Thymus (tissue), 11 donors: ENCODE measurements at regions not wholly inside any gene's neighbourhood (a gene's known extent, or its start where the extent isn't known, plus 50 kb on each side); places are given as distances from the start of the nearest gene placed in this dataset.

Source experiments
- DNase-seq, 9 donors: peaks; one replicate each; pipeline ENCODE4 v3.0.0-alpha.2; 2013; ENCODE audit warnings: low spot score in 9 of 9, low read depth in 6 of 9, missing footprints in 1 of 9
- H3K27ac ChIP-seq, 2 donors: one replicate each; pipeline ENCODE4 v1.5.1; 2013; ENCODE audit warnings: control low read depth in 1 of 2, low read depth in 1 of 2, low read length in 1 of 2, mild to moderate bottlenecking in 1 of 2, moderate library complexity in 1 of 2
- H3K27me3 ChIP-seq, 2 donors: one replicate each; pipeline ENCODE4 v1.5.1; 2013; ENCODE audit warnings: low read length in 1 of 2; ENCODE audit not compliant: control insufficient read depth in 2 of 2, insufficient read depth in 1 of 2
- H3K36me3 ChIP-seq, 2 donors: one replicate each; pipeline ENCODE4 v1.5.1; 2013; ENCODE audit warnings: low read length in 1 of 2, mild to moderate bottlenecking in 1 of 2, moderate library complexity in 1 of 2; ENCODE audit not compliant: control insufficient read depth in 2 of 2, insufficient read depth in 2 of 2
- H3K4me1 ChIP-seq, 2 donors: one replicate each; pipeline ENCODE4 v1.5.1; 2013; ENCODE audit warnings: low read length in 2 of 2; ENCODE audit not compliant: control insufficient read depth in 2 of 2, insufficient read depth in 2 of 2
- H3K4me3 ChIP-seq, 2 donors: one replicate each; pipeline ENCODE4 v1.5.1; 2013; ENCODE audit warnings: low read length in 2 of 2, control low read depth in 1 of 2, mild to moderate bottlenecking in 1 of 2
- H3K9me3 ChIP-seq, 2 donors: one replicate each; pipeline ENCODE4 v1.5.1; 2013; ENCODE audit warnings: low read length in 1 of 2, mild to moderate bottlenecking in 1 of 2; ENCODE audit not compliant: control insufficient read depth in 2 of 2, insufficient read depth in 1 of 2
- WGBS: extraction: QIAGEN DNeasy Blood & Tissue Kit; methylation state at CpG from one replicate; pipeline ENCODE4 v1.1.7; 2013; 5-methylcytosine and 5-hydroxymethylcytosine counted together
- donor health status: healthy.

DNA sequence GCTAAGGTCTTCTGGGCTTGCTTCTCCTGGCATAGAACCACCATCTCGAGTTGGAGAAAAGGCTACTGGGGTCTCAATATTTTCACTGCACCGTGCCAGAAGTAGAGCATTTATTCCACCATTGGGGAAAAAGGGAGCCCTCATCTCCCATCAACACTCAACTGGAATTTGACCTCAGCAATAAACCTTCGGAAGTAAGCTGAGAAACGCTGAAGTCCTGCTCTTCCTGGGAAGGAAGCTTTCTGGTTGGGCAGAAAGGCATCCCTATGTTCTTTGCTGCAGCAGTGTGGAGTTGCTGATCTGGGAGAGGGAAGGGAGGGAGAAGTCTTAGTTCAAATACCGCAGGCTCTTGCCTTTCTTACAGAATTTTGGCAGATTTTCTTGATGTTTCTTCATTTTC, 368.8 kb downstream of the NUP35 start:
- 78% methylated on average over 5 of the region's 5 CpGs for WGBS
- Histone ChIP-seq H3K36me3 (no peaks in the 10 kb centered on the region), H3K4me3 (no peak overlapping the region), H3K9me3 (no peaks in the 10 kb centered on the region), H3K27me3 (no peaks in the 10 kb centered on the region), H3K4me1 (no peaks in the 10 kb centered on the region), H3K27ac (no peak overlapping the region)
- no peak for DNase-seq

DNA sequence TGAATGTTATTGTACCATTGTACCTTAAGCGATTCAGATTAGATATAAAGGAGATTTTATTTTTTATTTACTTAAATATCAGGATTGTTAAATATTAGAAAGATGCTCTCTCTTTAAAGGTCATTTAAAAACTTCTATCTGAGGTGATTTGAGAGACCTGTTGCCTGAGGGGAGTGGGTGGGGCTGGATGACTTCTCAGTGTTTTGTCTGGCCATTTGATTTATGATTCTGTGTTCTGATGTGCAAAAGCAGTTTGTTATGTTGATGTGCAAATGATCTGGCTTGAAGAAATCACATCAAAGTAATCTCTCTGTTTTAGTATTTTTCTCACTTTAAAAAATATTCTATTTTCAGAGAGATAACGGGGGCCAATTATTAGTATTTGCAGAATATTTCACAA, 370.8 kb downstream of the NUP35 start:
- H3K9me3 ChIP-seq = no peaks in the 10 kb centered on the region
- no peak overlapping the region for H3K27ac ChIP-seq
- 89% methylated on average over 2 of the region's 2 CpGs for WGBS
- H3K4me1 ChIP-seq = no peaks in the 10 kb centered on the region
- H3K4me3 ChIP-seq = no peak overlapping the region
- H3K36me3 ChIP-seq = no peaks in the 10 kb centered on the region
- H3K27me3 ChIP-seq = no peaks in the 10 kb centered on the region
- no peak for DNase-seq

DNA sequence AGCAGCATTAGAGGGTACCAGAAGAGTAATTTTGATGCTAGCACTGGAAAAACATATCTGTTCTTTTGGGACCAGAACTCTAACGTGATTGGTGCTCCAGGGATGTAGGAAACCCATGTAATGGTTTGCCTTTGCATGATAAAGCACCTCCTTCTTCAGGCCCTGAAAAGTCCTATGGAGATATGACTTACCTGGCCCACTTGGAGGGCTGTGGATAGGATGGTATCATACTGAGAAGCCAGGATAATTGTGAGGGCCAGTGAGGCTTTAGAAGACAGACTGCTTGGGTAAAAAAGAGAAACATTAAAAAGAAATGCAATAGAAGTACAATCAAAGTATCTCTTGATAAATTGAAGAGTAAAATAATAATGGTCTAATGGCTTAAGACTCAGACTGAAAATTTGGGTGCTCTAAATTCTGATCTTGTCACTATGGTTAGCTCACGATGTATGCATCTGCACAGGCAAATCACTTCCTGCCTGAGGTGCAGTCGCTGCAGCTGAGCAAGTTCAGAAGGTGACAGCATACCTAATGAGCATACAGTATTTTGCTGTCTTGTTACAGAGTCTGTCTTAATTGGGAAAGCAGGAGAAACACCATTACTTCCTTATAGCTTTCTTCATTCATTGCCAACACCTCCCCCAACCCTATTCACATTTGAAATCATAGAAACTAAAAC, 371.5 kb downstream of the NUP35 start:
- 38% methylated on average over 3 of the region's 3 CpGs for WGBS
- no peak overlapping the region for H3K4me3 ChIP-seq
- no peak for DNase-seq
- H3K27me3 ChIP-seq = no peaks in the 10 kb centered on the region
- H3K4me1 ChIP-seq = no peaks in the 10 kb centered on the region
- no peak overlapping the region for H3K27ac ChIP-seq
- H3K9me3 ChIP-seq = no peaks in the 10 kb centered on the region
- no peaks in the 10 kb centered on the region for H3K36me3 ChIP-seq

DNA sequence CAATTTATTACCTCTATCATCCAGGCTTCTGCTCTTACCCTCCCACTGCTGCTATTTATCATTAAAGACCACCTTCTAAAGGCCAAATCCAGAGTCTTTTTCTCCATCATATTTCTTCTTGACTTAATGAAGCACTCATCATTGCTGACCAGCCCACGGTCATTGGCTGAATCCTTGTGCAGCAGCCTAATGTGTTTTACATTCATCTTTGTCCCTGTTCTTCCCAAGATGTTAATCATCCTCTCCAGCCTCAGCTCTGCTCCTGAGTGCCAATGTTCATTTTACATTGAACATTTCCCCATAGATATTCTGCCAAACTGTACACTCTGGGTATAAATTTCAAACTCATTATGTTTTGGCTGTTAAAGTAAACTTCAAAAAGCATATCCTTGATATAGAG, 373.6 kb downstream of the NUP35 start:
- WGBS = 91% methylated on average over 1 of the region's 1 CpG
- H3K4me3 ChIP-seq = no peak overlapping the region
- no peak overlapping the region for H3K27ac ChIP-seq
- H3K36me3 ChIP-seq = no peaks in the 10 kb centered on the region
- H3K4me1 ChIP-seq = no peaks in the 10 kb centered on the region
- no peaks in the 10 kb centered on the region for H3K9me3 ChIP-seq
- no peak for DNase-seq
- no peaks in the 10 kb centered on the region for H3K27me3 ChIP-seq

DNA sequence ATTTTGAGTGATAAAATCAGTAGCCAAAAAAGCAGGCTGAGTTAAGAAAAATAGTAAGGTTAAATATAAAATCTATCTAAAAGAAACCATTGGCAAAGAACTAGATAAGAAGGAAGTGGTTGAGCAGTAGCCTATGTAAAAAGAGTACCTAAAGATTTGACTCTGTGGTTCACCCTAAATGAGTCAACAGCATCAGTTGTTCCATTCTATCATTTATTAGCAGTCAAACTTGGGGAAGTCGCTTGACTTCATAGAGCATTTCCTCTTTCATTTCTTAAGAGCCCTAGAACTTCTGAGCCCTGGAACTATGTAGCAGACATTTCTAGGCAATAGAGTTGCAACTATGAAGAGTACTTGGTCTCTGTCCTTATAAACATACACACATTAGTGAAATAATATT, 381.7 kb downstream of the NUP35 start:
- no peak for DNase-seq
- Histone ChIP-seq H3K27me3 (no peaks in the 10 kb centered on the region), H3K27ac (no peak overlapping the region), H3K36me3 (no peaks in the 10 kb centered on the region), H3K4me1 (no peaks in the 10 kb centered on the region), H3K4me3 (no peak overlapping the region), H3K9me3 (peaks cover 0 to 12% of the 10 kb centered on the region in 2 donors)
- 87% methylated on average over 1 of the region's 1 CpG for WGBS

DNA sequence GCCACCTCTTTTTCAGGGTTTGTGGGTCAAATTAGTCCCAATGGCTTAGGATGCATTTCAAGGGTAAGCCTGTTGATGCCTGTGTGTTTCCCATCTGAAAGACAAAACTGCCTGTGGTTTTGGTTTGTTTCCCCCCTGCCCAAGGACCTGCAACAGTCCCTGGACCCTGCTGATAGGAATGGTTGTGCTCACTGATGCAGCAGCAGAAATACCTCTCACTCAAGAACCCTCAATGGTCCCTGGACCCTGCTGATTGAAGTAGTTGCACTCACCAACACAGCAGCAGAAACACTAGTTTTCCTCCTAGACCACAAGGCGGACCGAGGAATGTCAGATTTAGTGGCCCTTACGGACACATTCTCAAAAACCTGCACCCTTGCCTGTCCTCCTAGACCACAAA, 386.9 kb downstream of the NUP35 start:
- no peaks in the 10 kb centered on the region for H3K36me3 ChIP-seq
- peaks cover 0 to 16% of the 10 kb centered on the region in 2 donors for H3K9me3 ChIP-seq
- no peak overlapping the region for H3K27ac ChIP-seq
- WGBS = 66% methylated on average over 3 of the region's 3 CpGs
- no peaks in the 10 kb centered on the region for H3K4me1 ChIP-seq
- DNase-seq = no peak
- no peaks in the 10 kb centered on the region for H3K27me3 ChIP-seq
- no peak overlapping the region for H3K4me3 ChIP-seq

DNA sequence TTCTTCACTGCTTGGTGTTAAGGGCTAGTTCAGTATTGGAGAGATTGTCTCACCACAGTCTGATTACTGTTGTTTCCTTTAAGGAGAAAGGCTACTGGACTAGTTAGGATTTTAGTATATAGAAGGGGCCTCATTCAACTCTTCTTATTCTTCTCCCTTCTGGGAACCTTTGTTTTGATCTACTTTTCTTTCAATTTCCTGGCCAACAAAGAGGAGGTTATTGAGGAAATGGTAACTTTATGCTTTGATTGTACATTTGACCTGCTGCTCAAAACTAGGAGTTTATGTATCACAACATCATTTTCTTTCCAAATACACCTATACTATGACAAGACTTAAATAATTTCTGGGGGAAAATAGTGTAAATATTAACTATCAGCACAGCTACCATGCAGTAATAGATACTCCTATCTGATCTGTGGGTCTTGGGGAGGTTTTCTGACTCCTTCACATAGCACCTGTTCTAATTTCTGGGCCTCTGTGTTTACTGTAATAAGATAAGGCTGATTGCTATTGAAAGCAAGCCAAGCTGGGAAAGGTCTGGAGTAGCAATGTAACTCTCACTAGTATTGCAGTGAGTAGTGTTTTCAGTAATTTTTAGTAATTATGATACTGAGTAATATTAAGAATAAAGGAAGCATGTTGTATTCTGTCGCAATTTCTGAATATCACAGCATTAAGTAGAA, 395.3 kb downstream of the NUP35 start:
- Histone ChIP-seq H3K4me3 (no peak overlapping the region), H3K36me3 (no peaks in the 10 kb centered on the region), H3K27ac (no peak overlapping the region), H3K4me1 (no peaks in the 10 kb centered on the region), H3K9me3 (no peaks in the 10 kb centered on the region), H3K27me3 (no peaks in the 10 kb centered on the region)
- DNase-seq = no peak
- 95% methylated on average over 1 of the region's 1 CpG for WGBS

DNA sequence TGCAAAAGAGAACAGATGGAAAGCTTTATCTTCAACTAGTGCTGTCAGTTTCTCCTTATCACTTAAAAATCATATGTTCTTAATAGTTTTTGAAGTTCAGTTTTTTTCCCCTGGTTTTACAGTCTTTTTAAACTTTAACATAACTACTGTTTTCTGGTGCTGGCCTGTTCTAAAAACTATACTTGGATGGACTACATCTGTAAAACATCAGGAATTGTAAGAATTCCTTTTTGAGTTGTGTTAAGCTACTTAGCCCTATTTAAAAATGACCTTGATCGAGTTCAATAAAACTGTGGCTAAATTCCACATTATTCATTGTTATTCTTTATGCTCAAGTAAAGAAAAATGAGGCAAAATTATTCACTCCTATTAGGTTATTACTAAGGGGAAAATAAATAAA, 397.7 kb downstream of the NUP35 start:
- Histone ChIP-seq H3K4me3 (no peak overlapping the region), H3K36me3 (no peaks in the 10 kb centered on the region), H3K27ac (no peak overlapping the region), H3K9me3 (no peaks in the 10 kb centered on the region), H3K27me3 (no peaks in the 10 kb centered on the region), H3K4me1 (no peaks in the 10 kb centered on the region)
- DNase-seq = no peak
- WGBS = 86% methylated on average over 1 of the region's 1 CpG

DNA sequence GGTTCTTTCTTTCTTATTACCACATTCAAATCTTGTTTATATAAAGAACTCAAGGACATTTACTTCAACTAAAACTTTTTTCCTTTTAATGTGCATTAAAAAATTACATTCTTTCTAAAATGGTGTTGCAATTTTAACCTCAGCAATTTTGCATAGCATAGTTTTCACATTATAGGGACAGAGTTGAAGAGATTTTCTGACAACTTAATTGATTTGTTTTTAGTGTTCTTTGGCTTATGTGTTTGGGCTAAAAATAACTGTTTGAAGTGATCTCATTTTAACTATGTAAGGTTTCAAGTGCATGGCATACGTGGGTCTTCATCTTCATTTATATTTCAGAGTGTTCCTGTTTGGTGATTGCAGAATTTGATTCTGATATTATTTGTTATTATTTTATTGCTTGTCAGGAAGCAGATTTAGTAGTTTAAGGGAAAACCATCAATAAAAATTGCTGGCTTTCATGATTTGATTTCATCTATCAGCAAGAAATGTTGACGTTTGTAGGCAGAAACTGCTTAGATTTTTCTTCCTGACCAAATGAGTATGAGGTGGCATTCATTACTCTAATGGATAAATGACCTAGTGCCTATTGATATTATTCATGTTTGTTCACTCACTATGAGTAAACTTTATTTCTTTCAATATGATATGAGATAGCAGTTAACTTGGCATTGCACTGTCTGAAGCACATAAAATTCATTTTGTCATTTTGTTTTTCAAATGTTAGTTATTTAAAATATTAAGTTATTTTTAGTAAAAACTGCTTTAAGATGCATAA, 398.4 kb downstream of the NUP35 start:
- WGBS = 82% methylated on average over 2 of the region's 2 CpGs

More for the DNA sequence above, 398.4 kb downstream of the NUP35 start:
- Histone ChIP-seq H3K4me3 (no peak overlapping the region), H3K27me3 (no peaks in the 10 kb centered on the region), H3K9me3 (no peaks in the 10 kb centered on the region), H3K4me1 (no peaks in the 10 kb centered on the region), H3K27ac (no peak overlapping the region), H3K36me3 (no peaks in the 10 kb centered on the region)
- no peak for DNase-seq
